Mammary epithelial cell (primary cell): ENCODE measurements at regions not wholly inside any gene's neighbourhood (a gene's known extent, or its start where the extent isn't known, plus 50 kb on each side); places are given as distances from the start of the nearest gene placed in this dataset.

Experiments
- EZH2 ChIP-seq: IDR thresholded peaks from 2 replicates; pipeline ENCODE4 v1.6.1; 2012; ENCODE audit warnings: low read length, inconsistent platforms, borderline replicate concordance
- TF ChIP-seq, protein P1 (sequence below), 2 donors: IDR thresholded peaks in 1 of 2; conservative IDR thresholded peaks in 1 of 2; 2 replicates each; pipeline ENCODE4 v1.5.1; 2011 to 2012; ENCODE audit warnings: inconsistent platforms in 2 of 2, low read length in 2 of 2, mild to moderate bottlenecking in 2 of 2, control low read depth in 1 of 2, low read depth in 1 of 2; ENCODE audit not compliant: insufficient read depth in 1 of 2; ENCODE audit errors: extremely low read depth in 1 of 2

DNA sequence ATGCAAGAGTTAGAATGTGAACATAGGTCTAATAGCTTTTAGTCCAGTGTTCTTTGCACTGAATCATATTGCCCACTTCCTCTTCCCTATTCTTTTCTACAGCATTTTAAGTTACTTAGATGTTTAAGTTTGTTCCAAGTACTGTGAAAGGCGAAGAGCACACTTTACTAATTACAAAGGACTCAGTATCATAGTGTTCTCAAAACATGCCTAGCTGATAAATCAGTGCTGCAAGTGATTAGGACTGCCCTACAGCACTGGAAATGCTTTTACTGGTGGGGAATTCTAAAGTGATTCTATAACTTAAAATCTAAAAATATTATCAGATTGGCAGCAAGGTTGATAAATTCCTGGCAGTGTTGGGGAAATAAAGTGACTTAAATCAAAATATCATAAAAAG is 177.9 kb upstream of the KCNN2 start:
- TF ChIP-seq, protein P1, sequence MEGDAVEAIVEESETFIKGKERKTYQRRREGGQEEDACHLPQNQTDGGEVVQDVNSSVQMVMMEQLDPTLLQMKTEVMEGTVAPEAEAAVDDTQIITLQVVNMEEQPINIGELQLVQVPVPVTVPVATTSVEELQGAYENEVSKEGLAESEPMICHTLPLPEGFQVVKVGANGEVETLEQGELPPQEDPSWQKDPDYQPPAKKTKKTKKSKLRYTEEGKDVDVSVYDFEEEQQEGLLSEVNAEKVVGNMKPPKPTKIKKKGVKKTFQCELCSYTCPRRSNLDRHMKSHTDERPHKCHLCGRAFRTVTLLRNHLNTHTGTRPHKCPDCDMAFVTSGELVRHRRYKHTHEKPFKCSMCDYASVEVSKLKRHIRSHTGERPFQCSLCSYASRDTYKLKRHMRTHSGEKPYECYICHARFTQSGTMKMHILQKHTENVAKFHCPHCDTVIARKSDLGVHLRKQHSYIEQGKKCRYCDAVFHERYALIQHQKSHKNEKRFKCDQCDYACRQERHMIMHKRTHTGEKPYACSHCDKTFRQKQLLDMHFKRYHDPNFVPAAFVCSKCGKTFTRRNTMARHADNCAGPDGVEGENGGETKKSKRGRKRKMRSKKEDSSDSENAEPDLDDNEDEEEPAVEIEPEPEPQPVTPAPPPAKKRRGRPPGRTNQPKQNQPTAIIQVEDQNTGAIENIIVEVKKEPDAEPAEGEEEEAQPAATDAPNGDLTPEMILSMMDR (conservative IDR thresholded peaks at IDR 0.05 in 1 of 2, IDR thresholded peaks at IDR 0.05 in 1 of 2; ENCODE audit: extremely low read depth in 1 of 2, insufficient read depth in 1 of 2, low read depth in 1 of 2, low read length in 2 of 2), result no peak
- TF ChIP-seq EZH2, result no peak
